Ishikawa (cell line): ENCODE measurements at regions not wholly inside any gene's neighbourhood (a gene's known extent, or its start where the extent isn't known, plus 50 kb on each side); places are given as distances from the start of the nearest gene placed in this dataset.

Experiments used
- CEBPB ChIP-seq: IDR thresholded peaks from 2 replicates; pipeline ENCODE4 v1.6.1; 2012
- CREB1 ChIP-seq: IDR thresholded peaks from 2 replicates; pipeline ENCODE4 v1.6.1; 2012; ENCODE audit warnings: low read depth
- EGR1 ChIP-seq: IDR thresholded peaks from 2 replicates; pipeline ENCODE4 v1.6.1; 2012
- EP300 ChIP-seq: IDR thresholded peaks from 2 replicates; pipeline ENCODE4 v1.6.1; 2012; ENCODE audit warnings: borderline replicate concordance
- FOXM1 ChIP-seq: IDR thresholded peaks from 2 replicates; pipeline ENCODE4 v1.6.1; 2012; ENCODE audit warnings: low read depth, borderline replicate concordance
- NFIC ChIP-seq: IDR thresholded peaks from 2 replicates; pipeline ENCODE4 v1.6.1; 2012
- RAD21 ChIP-seq: IDR thresholded peaks from 2 replicates; pipeline ENCODE4 v1.6.1; 2012; ENCODE audit warnings: low read depth
- TAF1 ChIP-seq: IDR thresholded peaks from 2 replicates; pipeline ENCODE4 v1.6.1; 2012; ENCODE audit warnings: low read depth, mild to moderate bottlenecking
- TCF12 ChIP-seq: IDR thresholded peaks from 2 replicates; pipeline ENCODE4 v1.6.1; 2012; ENCODE audit warnings: low read depth
- TEAD4 ChIP-seq: IDR thresholded peaks from 2 replicates; pipeline ENCODE4 v1.6.1; 2012
- YY1 ChIP-seq: IDR thresholded peaks from 2 replicates; pipeline ENCODE4 v1.6.1; 2012; ENCODE audit warnings: low read depth
- ZBTB7A ChIP-seq: IDR thresholded peaks from 2 replicates; pipeline ENCODE4 v1.6.1; 2012; ENCODE audit warnings: low read depth
- TF ChIP-seq, protein P1 (sequence below): IDR thresholded peaks from 2 replicates; pipeline ENCODE4 v1.6.1; 2012
- TF ChIP-seq, protein P2 (sequence below): IDR thresholded peaks from 2 replicates; pipeline ENCODE4 v1.6.1; 2012
- TF ChIP-seq, protein P3 (sequence below): IDR thresholded peaks from 2 replicates; pipeline ENCODE4 v1.6.1; 2012; ENCODE audit warnings: low read depth, mild to moderate bottlenecking

DNA sequence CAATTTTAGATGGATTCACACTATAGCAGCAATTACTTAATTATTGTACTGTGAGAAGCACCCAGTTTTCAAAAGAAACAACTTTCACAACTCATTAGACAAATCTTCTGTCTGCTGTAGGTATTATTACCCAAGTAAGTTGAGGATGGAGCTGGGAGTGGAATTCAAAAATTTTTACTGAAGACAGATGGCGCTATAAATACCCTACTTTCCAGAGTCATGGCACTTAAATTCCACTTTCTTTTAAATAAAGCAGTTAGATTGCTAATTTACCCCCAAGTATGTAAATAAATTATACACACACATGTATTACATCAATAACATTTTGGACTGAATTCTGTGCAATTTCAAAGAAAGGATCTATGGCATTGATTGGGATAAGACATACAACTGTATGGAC lies 166.8 kb downstream of the FTCDNL1 start:
- TF ChIP-seq TAF1, result no peak
- TF ChIP-seq RAD21, result no peak
- TF ChIP-seq, protein P1, sequence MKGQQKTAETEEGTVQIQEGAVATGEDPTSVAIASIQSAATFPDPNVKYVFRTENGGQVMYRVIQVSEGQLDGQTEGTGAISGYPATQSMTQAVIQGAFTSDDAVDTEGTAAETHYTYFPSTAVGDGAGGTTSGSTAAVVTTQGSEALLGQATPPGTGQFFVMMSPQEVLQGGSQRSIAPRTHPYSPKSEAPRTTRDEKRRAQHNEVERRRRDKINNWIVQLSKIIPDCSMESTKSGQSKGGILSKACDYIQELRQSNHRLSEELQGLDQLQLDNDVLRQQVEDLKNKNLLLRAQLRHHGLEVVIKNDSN, result no peak
- TF ChIP-seq, protein P2, sequence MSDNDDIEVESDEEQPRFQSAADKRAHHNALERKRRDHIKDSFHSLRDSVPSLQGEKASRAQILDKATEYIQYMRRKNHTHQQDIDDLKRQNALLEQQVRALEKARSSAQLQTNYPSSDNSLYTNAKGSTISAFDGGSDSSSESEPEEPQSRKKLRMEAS, result no peak
- TF ChIP-seq, protein P3, sequence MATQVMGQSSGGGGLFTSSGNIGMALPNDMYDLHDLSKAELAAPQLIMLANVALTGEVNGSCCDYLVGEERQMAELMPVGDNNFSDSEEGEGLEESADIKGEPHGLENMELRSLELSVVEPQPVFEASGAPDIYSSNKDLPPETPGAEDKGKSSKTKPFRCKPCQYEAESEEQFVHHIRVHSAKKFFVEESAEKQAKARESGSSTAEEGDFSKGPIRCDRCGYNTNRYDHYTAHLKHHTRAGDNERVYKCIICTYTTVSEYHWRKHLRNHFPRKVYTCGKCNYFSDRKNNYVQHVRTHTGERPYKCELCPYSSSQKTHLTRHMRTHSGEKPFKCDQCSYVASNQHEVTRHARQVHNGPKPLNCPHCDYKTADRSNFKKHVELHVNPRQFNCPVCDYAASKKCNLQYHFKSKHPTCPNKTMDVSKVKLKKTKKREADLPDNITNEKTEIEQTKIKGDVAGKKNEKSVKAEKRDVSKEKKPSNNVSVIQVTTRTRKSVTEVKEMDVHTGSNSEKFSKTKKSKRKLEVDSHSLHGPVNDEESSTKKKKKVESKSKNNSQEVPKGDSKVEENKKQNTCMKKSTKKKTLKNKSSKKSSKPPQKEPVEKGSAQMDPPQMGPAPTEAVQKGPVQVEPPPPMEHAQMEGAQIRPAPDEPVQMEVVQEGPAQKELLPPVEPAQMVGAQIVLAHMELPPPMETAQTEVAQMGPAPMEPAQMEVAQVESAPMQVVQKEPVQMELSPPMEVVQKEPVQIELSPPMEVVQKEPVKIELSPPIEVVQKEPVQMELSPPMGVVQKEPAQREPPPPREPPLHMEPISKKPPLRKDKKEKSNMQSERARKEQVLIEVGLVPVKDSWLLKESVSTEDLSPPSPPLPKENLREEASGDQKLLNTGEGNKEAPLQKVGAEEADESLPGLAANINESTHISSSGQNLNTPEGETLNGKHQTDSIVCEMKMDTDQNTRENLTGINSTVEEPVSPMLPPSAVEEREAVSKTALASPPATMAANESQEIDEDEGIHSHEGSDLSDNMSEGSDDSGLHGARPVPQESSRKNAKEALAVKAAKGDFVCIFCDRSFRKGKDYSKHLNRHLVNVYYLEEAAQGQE, result no peak
- TF ChIP-seq YY1, result no peak
- no peak for TF ChIP-seq TEAD4
- TF ChIP-seq TCF12, result no peak
- no peak for TF ChIP-seq FOXM1
- no peak for TF ChIP-seq NFIC
- TF ChIP-seq CEBPB, result no peak
- no peak for TF ChIP-seq CREB1
- TF ChIP-seq EGR1, result no peak
- TF ChIP-seq ZBTB7A, result no peak
- no peak for TF ChIP-seq EP300

DNA sequence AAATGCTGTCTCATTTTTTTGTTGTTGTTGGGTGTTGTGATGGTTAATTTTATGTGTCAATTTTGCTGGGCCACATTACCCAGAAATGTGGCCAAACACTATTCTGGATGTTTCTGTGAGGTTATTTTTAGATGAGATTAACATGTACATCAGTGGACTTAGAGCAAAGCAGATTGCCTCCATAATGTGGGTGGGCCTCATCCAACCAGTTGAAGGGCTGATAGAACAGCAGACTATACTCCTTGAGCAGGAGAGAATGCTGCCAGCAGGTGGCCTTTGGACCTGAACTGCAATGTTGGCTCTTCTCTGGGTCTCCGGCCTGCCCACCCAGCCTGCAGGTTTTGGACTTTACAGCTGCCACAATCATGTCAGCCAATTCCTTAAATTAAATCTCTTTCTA lies 169.0 kb downstream of the FTCDNL1 start:
- TF ChIP-seq TCF12 (no peak), CEBPB (no peak), TEAD4 (no peak), CREB1 (no peak), FOXM1 (no peak), EGR1 (no peak)
- TF ChIP-seq, protein P3, result no peak
- TF ChIP-seq, protein P1, result no peak

DNA sequence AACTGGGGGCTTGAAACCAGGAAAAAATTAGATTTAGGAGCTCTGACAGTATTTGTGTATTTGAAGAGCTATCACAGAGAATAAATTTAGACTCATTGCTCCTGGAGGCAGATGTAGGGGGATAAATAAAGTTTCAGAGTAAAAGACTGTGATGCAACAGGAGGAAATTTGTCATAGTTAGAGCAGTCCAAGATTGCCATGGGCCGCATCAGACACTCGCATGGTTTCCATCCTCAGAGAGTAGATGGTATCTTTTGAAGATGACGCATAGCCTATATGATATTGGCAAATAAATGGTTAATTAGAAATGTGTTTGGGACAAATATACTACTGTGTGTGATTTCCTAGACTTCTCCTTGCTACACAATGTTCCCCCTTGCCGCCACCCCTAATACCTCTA lies 170.5 kb downstream of the FTCDNL1 start:
- no peak for TF ChIP-seq TEAD4
- TF ChIP-seq YY1, result no peak
- TF ChIP-seq, protein P3, result no peak
- TF ChIP-seq RAD21, result no peak
- TF ChIP-seq, protein P2, result no peak
- TF ChIP-seq, protein P1, result no peak

DNA sequence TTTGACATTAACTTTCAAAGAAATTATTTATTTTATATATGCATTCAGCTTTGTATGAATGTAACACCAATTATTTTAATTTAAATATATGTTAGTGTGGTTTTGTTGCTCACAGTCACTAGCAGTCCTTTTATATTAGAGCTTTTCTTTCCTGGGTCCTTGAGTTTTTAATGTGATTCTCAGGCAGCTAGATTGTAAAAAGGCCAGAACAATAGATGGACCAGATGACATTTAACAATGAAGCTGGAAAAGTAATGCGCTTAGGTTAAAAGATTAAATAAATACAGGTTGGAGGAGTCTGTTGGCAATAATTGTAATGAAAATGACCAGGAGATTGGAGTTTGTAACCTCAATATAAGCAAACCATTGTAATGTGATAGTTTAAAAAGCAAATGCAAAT lies 171.1 kb downstream of the FTCDNL1 start:
- TF ChIP-seq TCF12 (no peak), EP300 (no peak), YY1 (no peak), ZBTB7A (no peak), TEAD4 (no peak), CEBPB (no peak), RAD21 (no peak), NFIC (no peak), EGR1 (no peak), TAF1 (no peak), FOXM1 (no peak), CREB1 (no peak)
- TF ChIP-seq, protein P2, result no peak
- TF ChIP-seq, protein P3, result no peak
- TF ChIP-seq, protein P1, result no peak
